WI38 (cell line): ENCODE measurements at regions not wholly inside any gene's neighbourhood (a gene's known extent, or its start where the extent isn't known, plus 50 kb on each side); places are given as distances from the start of the nearest gene placed in this dataset.

Experiments
- H3K4me3 ChIP-seq: 2 replicates; pipeline ENCODE4 v1.5.1; 2011; ENCODE audit warnings: low read depth, mild to moderate bottlenecking, control low read depth, low read length
- CTCF ChIP-seq: IDR thresholded peaks from 2 replicates; pipeline ENCODE4 v1.5.1; 2012; ENCODE audit warnings: low read depth, mild to moderate bottlenecking, control low read depth, low read length

GRCh38 chr18:29664278-29665036, 1378.1 kb downstream of the DSC3 start:
- no peak for TF ChIP-seq CTCF
- H3K4me3 ChIP-seq = no peak overlapping the region

- no peak overlapping the region for H3K4me3 ChIP-seq
- TF ChIP-seq CTCF = no peak
Observed at GRCh38 chr18:29661924-29662323, 1380.6 kb downstream of the DSC3 start.

DNA sequence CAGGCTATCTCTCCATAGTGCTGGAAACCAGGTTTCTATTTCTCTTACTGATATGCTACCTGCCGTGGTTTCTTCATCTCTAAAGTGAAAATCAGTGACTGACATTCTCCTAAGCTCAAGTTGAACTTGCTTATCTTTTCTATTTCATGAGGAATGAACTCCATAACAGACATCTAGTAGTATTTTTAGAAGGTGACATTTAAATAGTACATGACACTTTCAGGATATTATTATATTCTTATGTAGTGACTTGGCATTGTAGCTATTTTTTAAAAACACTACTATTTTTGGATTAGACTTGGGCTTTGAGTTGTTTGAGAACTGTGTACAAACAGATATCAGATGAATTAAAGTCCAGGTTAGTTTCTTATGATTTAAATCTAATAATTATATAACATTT, 1381.8 kb downstream of the DSC3 start:
- no peak for TF ChIP-seq CTCF
- H3K4me3 ChIP-seq = no peak overlapping the region

DNA sequence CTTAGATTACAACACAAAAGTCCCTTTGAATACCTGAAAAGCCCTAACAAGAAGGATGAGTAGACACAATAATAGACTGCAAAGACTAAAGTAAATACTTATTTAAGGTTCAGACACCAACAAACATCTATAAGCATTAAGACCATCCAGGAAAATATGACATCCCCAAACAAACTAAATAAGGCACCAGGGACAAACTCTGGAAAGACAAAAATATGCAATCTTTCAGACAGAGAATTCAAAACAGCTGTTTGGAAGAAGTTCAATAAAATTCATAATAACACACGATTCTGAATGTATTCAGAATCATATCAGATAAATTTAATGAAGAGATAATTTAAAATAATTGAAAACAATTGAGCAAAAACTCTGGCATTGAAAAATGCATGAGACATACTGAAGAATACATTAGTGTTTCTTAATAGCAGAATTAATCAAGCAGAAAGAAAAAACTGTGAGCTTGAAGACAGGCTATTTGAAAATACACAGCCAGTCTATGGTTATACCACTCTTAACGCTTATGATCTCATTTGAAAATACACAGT, 1388.8 kb downstream of the DSC3 start:
- no peak overlapping the region for H3K4me3 ChIP-seq

DNA sequence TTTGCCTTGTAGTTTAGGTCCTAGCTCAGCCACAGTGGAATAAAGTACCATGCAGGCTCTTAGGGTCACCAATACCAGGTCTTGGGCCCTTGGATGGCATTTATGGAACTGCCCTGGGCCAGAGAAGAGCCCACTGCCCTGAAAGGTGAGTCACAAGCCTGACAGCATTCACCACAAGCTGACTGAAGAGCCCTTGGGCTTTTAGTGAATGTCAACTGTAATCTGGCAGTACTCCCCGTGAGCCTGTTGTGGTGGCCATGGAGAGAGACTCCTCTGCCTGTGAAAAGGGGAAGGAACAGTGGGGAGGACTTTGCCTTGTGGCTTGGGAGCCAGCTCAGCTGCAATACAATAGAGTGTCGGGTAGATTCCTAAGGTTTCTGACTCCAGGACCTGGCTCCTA, 1389.7 kb downstream of the DSC3 start:
- TF ChIP-seq CTCF = no peak
- H3K4me3 ChIP-seq = no peak overlapping the region

More for the DNA sequence above, 1388.8 kb downstream of the DSC3 start:
- no peak for TF ChIP-seq CTCF

GRCh38 chr18:29651122-29651680, 1391.3 kb downstream of the DSC3 start:
- TF ChIP-seq CTCF = no peak
- no peak overlapping the region for H3K4me3 ChIP-seq

DNA sequence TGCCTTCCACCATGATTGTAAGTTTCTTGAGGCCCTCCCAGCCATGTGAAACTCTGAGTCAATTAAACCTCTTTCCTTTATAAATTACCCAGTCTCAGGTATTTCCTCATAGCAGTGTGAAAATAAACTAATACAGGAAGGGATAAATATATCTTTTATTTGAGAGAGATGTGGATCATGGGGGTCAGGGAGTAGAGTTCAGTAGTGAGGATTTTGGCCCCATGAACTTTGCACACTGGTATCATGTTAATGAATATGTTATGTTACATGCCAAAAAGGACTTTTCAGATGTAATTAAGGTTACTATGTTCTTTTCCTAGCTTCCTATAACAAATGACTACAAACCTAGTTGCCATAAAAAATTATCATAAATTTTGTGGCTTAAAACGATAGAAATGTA, 1393.7 kb downstream of the DSC3 start:
- no peak for TF ChIP-seq CTCF
- no peak overlapping the region for H3K4me3 ChIP-seq
